NCI-H146 (cell line): ENCODE measurements at regions not wholly inside any gene's neighbourhood (a gene's known extent, or its start where the extent isn't known, plus 50 kb on each side); places are given as distances from the start of the nearest gene placed in this dataset.

Experiments
- DNase-seq: peaks from one replicate; lab custom pipeline; 2025; lab: John Stamatoyannopoulos, UW

- peak; percentile 36 for DNase-seq
Observed at GRCh38 chr6:10465629-10466499, 51.0 kb upstream of the TFAP2A start.
